ENCODE measurements at regions not wholly inside any gene's neighbourhood (a gene's known extent, or its start where the extent isn't known, plus 50 kb on each side); places are given as distances from the start of the nearest gene placed in this dataset.

GRCh38 chr4:123481717-123482116, 85.1 kb downstream of the SPRY1 start:
- no peak for TF ChIP-seq CTCF (IDR thresholded peaks at IDR 0.05)
- TF ChIP-seq POLR2A (IDR thresholded peaks at IDR 0.05): no peak
